ENCODE measurements at regions not wholly inside any gene's neighbourhood (a gene's known extent, or its start where the extent isn't known, plus 50 kb on each side); places are given as distances from the start of the nearest gene placed in this dataset.

GRCh38 chr11:33532720-33533385, 167.8 kb downstream of the C11orf91 start:
- ChIA-PET POLR2A (no interaction called here), CTCF (interaction anchor here (1.1 kb wide), 1 partner anchor 210 kb away, joined by 3 read pairs; no protein-coding TSS in a partner anchor)
- Histone ChIP-seq H3K4me1 (ENCODE audit: control insufficient read depth in 2 of 2, insufficient read depth in 2 of 2, low read length in 2 of 2) (no peaks in the 10 kb centered on the region), H3K27ac (ENCODE audit: low read length in 2 of 2) (no peak overlapping the region), H3K4me2 (replicated peaks; ENCODE audit: low read depth, low read length, poor library complexity, severe bottlenecking) (no peak overlapping the region), H3K9ac (ENCODE audit: low read length) (no peak overlapping the region), H3K79me2 (ENCODE audit: control insufficient read depth, insufficient read depth, low read length) (no peaks in the 10 kb centered on the region), H4K20me1 (ENCODE audit: control insufficient read depth, insufficient read depth, low read length, poor library complexity, severe bottlenecking) (no peaks in the 10 kb centered on the region), H3K27me3 (replicated peaks in 1 of 4; ENCODE audit: control extremely low read depth in 1 of 4, control insufficient read depth in 3 of 4, insufficient read depth in 4 of 4, low read length in 3 of 4) (peaks cover 0 to 3% (median 0%) of the 10 kb centered on the region in 4 experiments), H3K9me3 (ENCODE audit: control extremely low read depth in 1 of 3, control insufficient read depth in 2 of 3, insufficient read depth in 1 of 3, low read length in 2 of 3) (peaks cover 0 to 11% (median 0%) of the 10 kb centered on the region in 3 donors), H2AFZ (ENCODE audit: insufficient read depth, low read depth, low read length, poor library complexity, severe bottlenecking) (no peak overlapping the region), H3K36me3 (replicated peaks in 1 of 2; ENCODE audit: control extremely low read depth in 1 of 2, control insufficient read depth in 1 of 2, extremely low read depth in 1 of 2, insufficient read depth in 2 of 2, low read length in 1 of 2) (no peaks in the 10 kb centered on the region), H3K4me3 (ENCODE audit: control extremely low read depth in 1 of 5, extremely low read depth in 1 of 5, insufficient read depth in 1 of 5, low read depth in 2 of 5, low read length in 4 of 5) (no peak overlapping the region)
- 88% methylated on average over 6 of the region's 6 CpGs for WGBS (ENCODE audit: insufficient coverage)
- no peak for ATAC-seq (ENCODE audit: low read depth)
- Mint-ChIP-seq H3K9me3 (ENCODE audit: insufficient read depth) (no peaks in the 10 kb centered on the region), H3K27ac (no peak overlapping the region), H3K27me3 (peaks cover 30% of the 10 kb centered on the region), H3K4me1 (no peaks in the 10 kb centered on the region), H3K4me3 (no peak overlapping the region)
- intact Hi-C loops (cut with micrococcal nuclease): no loop called here
- no peak for DNase-seq
- TF ChIP-seq CTCF (IDR thresholded peaks at IDR 0.05) (no peak), EZH2 (IDR thresholded peaks at IDR 0.05; ENCODE audit: borderline replicate concordance, insufficient read depth, low read depth, low read length, poor library complexity, severe bottlenecking) (no peak)

GRCh38 chr11:33532257-33532656, 168.4 kb downstream of the C11orf91 start:
- Histone ChIP-seq H3K79me2 (ENCODE audit: control insufficient read depth, insufficient read depth, low read length) (no peaks in the 10 kb centered on the region), H4K20me1 (ENCODE audit: control insufficient read depth, insufficient read depth, low read length, poor library complexity, severe bottlenecking) (no peaks in the 10 kb centered on the region), H3K9me3 (ENCODE audit: control extremely low read depth in 1 of 3, control insufficient read depth in 2 of 3, insufficient read depth in 1 of 3, low read length in 2 of 3) (peaks cover 0 to 11% (median 3%) of the 10 kb centered on the region in 3 donors), H3K4me2 (replicated peaks; ENCODE audit: low read depth, low read length, poor library complexity, severe bottlenecking) (no peak overlapping the region), H3K27me3 (replicated peaks in 1 of 4; ENCODE audit: control extremely low read depth in 1 of 4, control insufficient read depth in 3 of 4, insufficient read depth in 4 of 4, low read length in 3 of 4) (peaks cover 0 to 3% (median 0%) of the 10 kb centered on the region in 4 experiments), H3K4me3 (ENCODE audit: control extremely low read depth in 1 of 5, extremely low read depth in 1 of 5, insufficient read depth in 1 of 5, low read depth in 2 of 5, low read length in 4 of 5) (no peak overlapping the region), H2AFZ (ENCODE audit: insufficient read depth, low read depth, low read length, poor library complexity, severe bottlenecking) (no peak overlapping the region), H3K27ac (ENCODE audit: low read length in 2 of 2) (no peak overlapping the region), H3K4me1 (ENCODE audit: control insufficient read depth in 2 of 2, insufficient read depth in 2 of 2, low read length in 2 of 2) (no peaks in the 10 kb centered on the region), H3K9ac (ENCODE audit: low read length) (no peak overlapping the region), H3K36me3 (replicated peaks in 1 of 2; ENCODE audit: control extremely low read depth in 1 of 2, control insufficient read depth in 1 of 2, extremely low read depth in 1 of 2, insufficient read depth in 2 of 2, low read length in 1 of 2) (no peaks in the 10 kb centered on the region)
- peaks cover 29% of the 10 kb centered on the region for H3K27me3 Mint-ChIP-seq
- no peak for TF ChIP-seq CTCF (IDR thresholded peaks at IDR 0.05)
- no peak for TF ChIP-seq EZH2 (IDR thresholded peaks at IDR 0.05; ENCODE audit: borderline replicate concordance, insufficient read depth, low read depth, low read length, poor library complexity, severe bottlenecking)
- no peak overlapping the region for H3K4me3 Mint-ChIP-seq
- no peak overlapping the region for H3K27ac Mint-ChIP-seq
- no CpG with 5 or more reads among the region's 3 CpGs for WGBS (ENCODE audit: insufficient coverage)
- ATAC-seq (ENCODE audit: low read depth): no peak
- POLR2A ChIA-PET: no interaction called here
- CTCF ChIA-PET: interaction anchor here (0.9 to 1.1 kb wide), 2 partner anchors 12 to 210 kb away, joined by 3 read pairs; no protein-coding TSS in a partner anchor
- DNase-seq: no peak
- peaks cover 3% of the 10 kb centered on the region for H3K9me3 Mint-ChIP-seq (ENCODE audit: insufficient read depth)
- H3K4me1 Mint-ChIP-seq: no peaks in the 10 kb centered on the region
- intact Hi-C loops (cut with micrococcal nuclease): no loop called here

All from B cell (primary cell).